ENCODE measurements at regions not wholly inside any gene's neighbourhood (a gene's known extent, or its start where the extent isn't known, plus 50 kb on each side); places are given as distances from the start of the nearest gene placed in this dataset.

DNA sequence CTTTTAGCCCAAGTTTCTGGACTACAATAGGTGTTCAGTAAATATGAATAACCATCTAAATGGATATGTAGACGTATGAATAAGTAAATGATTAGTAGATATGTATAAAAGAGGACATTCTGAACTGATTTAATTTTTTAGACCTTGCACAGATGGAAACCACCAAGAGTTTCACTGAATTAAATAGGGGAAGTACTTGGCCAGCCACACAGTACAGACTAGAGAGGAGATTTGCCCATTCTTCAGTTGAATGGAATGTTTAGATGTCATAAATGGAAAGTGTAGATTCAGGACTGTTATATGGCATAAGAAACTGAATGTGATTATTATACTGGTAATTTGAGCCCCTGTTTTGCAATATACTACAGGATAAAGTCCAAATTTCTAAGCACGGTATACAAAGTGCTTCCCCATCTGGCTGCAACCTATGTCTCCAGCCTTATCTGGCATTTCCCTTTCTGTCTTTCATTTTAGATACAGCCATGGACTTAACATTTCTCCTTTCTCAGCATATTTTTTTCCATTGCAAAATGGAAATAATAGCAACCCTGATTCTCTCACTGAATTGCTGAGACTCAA is 137.8 kb upstream of the HS3ST1 start:
- TF ChIP-seq, protein P1, sequence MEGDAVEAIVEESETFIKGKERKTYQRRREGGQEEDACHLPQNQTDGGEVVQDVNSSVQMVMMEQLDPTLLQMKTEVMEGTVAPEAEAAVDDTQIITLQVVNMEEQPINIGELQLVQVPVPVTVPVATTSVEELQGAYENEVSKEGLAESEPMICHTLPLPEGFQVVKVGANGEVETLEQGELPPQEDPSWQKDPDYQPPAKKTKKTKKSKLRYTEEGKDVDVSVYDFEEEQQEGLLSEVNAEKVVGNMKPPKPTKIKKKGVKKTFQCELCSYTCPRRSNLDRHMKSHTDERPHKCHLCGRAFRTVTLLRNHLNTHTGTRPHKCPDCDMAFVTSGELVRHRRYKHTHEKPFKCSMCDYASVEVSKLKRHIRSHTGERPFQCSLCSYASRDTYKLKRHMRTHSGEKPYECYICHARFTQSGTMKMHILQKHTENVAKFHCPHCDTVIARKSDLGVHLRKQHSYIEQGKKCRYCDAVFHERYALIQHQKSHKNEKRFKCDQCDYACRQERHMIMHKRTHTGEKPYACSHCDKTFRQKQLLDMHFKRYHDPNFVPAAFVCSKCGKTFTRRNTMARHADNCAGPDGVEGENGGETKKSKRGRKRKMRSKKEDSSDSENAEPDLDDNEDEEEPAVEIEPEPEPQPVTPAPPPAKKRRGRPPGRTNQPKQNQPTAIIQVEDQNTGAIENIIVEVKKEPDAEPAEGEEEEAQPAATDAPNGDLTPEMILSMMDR (IDR thresholded peaks at IDR 0.05; ENCODE audit: low read depth, low read length), result no peak
- TF ChIP-seq EZH2phosphoT487 (IDR thresholded peaks at IDR 0.05; ENCODE audit: low read depth), result no peak
